ENCODE measurements at regions not wholly inside any gene's neighbourhood (a gene's known extent, or its start where the extent isn't known, plus 50 kb on each side); places are given as distances from the start of the nearest gene placed in this dataset.

DNA sequence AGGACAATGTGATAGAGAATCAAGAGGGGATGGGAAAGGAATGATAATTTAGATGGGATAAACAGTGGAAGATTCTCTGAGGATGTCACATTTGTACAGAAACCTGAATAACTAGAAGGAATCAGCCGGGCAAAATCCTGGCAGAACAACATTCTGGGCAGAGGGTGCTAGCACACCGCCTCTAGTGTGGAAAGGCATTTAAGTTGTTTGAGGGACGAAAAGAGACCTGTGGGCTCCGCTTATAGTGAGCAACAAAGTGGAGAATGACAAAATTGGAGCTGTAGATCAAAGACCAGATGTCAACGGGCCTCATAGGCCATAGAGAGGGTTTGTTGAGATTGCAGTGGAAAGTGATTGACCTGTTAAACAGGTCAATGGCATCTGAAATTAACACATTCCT lies 596.0 kb upstream of the SLIT2 start:
- no peak overlapping the region for H3K4me3 Mint-ChIP-seq
- H3K27me3 ChIP-seq (ENCODE audit: insufficient read depth, low read length) = no peaks in the 10 kb centered on the region
- H3K9me3 Mint-ChIP-seq = peaks cover 0 to 21% (median 7%) of the 10 kb centered on the region in 8 donors
- no peak for DNase-seq
- POLR2A ChIA-PET (ENCODE audit: partially characterized antibody) = no interaction called here
- no peaks in the 10 kb centered on the region for H3K27me3 Mint-ChIP-seq
- no peaks in the 10 kb centered on the region for H3K36me3 Mint-ChIP-seq
- no peak overlapping the region for H3K27ac Mint-ChIP-seq
- H3K36me3 ChIP-seq (ENCODE audit: insufficient read depth, low read length) = no peaks in the 10 kb centered on the region
- H3K4me1 ChIP-seq (ENCODE audit: insufficient read depth, low read length) = no peaks in the 10 kb centered on the region
- H3K9me3 ChIP-seq (ENCODE audit: control insufficient read depth in 1 of 2, low read length in 2 of 2) = no peaks in the 10 kb centered on the region
- no peak overlapping the region for H3K4me3 ChIP-seq (ENCODE audit: low read length in 2 of 2)
- no peaks in the 10 kb centered on the region for H3K4me1 Mint-ChIP-seq
- intact Hi-C loops (cut with micrococcal nuclease) = no loop called here
- no peak overlapping the region for H3K27ac ChIP-seq (ENCODE audit: low read depth, low read length)
- CTCF ChIA-PET (ENCODE audit: partially characterized antibody) = no interaction called here

DNA sequence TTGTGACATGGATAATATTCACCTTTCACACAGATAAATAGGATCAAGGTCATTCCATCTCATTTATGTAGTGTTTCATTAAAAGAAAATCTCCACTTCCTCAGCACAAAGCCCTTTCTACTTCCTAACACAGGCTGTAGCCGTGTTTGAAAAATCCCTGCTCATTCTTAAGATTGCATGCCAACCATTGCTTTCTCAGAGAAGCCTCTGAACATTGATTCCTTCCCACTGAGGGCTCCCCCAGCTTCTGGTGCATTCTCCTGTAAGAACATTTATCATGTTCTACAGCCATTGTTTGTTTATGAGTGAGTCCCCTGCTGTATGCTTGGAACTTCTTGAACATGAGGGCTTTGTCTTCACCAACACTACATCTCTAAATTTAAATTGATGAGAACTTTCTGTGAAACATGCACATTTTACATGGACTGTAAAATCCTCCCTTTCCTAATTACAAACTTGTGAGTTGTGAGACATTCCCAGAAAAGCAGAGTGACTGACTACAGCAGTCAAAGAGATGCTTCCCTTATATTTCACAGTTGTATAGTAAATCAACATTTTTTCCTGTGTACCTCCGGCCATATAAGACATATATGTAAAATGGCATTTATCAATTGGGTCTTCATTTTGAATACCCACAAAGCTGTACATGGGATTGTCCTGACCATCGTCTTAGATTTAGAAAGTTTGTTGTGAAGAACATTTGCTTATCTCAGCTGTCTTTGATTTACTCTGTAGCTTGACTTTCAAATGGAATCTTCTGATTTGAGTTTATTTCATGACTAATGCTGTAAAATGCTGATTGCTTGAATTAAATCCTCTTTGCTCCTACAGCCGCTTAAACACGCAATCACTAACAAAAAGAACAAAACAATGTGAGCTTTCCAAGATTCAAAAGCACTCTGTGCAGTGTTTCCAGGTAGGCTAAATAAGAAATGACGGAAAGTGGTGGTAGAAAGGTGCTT lies 600.5 kb upstream of the SLIT2 start:
- Histone ChIP-seq H3K36me3 (ENCODE audit: insufficient read depth, low read length) (no peaks in the 10 kb centered on the region), H3K27ac (ENCODE audit: low read depth, low read length) (no peak overlapping the region), H3K27me3 (ENCODE audit: insufficient read depth, low read length) (no peaks in the 10 kb centered on the region), H3K4me3 (ENCODE audit: low read length in 2 of 2) (no peak overlapping the region), H3K9me3 (ENCODE audit: control insufficient read depth in 1 of 2, low read length in 2 of 2) (no peaks in the 10 kb centered on the region), H3K4me1 (ENCODE audit: insufficient read depth, low read length) (no peaks in the 10 kb centered on the region)
- H3K4me3 Mint-ChIP-seq = no peak overlapping the region
- CTCF ChIA-PET (ENCODE audit: partially characterized antibody) = no interaction called here
- POLR2A ChIA-PET (ENCODE audit: partially characterized antibody) = no interaction called here
- intact Hi-C loops (cut with micrococcal nuclease) = no loop called here
- no peak for DNase-seq
- no peaks in the 10 kb centered on the region for H3K4me1 Mint-ChIP-seq
- no peak overlapping the region for H3K27ac Mint-ChIP-seq
- H3K27me3 Mint-ChIP-seq = no peaks in the 10 kb centered on the region
- peaks cover 2 to 15% (median 7%) of the 10 kb centered on the region in 8 donors for H3K9me3 Mint-ChIP-seq
- H3K36me3 Mint-ChIP-seq = no peaks in the 10 kb centered on the region

DNA sequence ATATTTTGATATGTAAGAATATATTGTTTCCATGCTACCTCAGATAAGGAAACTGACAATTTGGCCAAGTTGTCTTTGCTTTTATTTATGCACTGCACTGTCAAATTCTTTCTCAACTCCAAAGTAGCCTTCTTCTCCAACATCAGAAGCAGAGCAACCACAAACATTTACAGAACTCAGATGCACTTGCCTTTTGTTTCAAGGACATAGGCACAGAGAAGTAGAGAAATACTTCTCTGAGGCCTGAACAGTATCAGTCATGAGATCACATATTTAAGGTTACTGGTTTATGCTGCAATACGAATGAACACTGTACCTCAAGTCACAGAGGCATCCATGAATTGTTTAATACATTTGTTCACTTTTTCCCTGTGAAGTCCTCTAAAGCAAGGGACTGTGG lies 606.1 kb upstream of the SLIT2 start:
- H3K27me3 ChIP-seq (ENCODE audit: insufficient read depth, low read length) = no peaks in the 10 kb centered on the region
- ChIA-PET POLR2A (ENCODE audit: partially characterized antibody) (no interaction called here), CTCF (ENCODE audit: partially characterized antibody) (no interaction called here)
- Mint-ChIP-seq H3K4me1 (no peaks in the 10 kb centered on the region), H3K27me3 (no peaks in the 10 kb centered on the region), H3K27ac (no peak overlapping the region), H3K4me3 (no peak overlapping the region), H3K36me3 (no peaks in the 10 kb centered on the region), H3K9me3 (peaks cover 2 to 26% (median 16%) of the 10 kb centered on the region in 8 donors)
- no peak overlapping the region for H3K27ac ChIP-seq (ENCODE audit: low read depth, low read length)
- intact Hi-C loops (cut with micrococcal nuclease) = no loop called here
- no peak overlapping the region for H3K4me3 ChIP-seq (ENCODE audit: low read length in 2 of 2)
- no peaks in the 10 kb centered on the region for H3K4me1 ChIP-seq (ENCODE audit: insufficient read depth, low read length)
- DNase-seq = no peak
- no peaks in the 10 kb centered on the region for H3K9me3 ChIP-seq (ENCODE audit: control insufficient read depth in 1 of 2, low read length in 2 of 2)
- H3K36me3 ChIP-seq (ENCODE audit: insufficient read depth, low read length) = no peaks in the 10 kb centered on the region

DNA sequence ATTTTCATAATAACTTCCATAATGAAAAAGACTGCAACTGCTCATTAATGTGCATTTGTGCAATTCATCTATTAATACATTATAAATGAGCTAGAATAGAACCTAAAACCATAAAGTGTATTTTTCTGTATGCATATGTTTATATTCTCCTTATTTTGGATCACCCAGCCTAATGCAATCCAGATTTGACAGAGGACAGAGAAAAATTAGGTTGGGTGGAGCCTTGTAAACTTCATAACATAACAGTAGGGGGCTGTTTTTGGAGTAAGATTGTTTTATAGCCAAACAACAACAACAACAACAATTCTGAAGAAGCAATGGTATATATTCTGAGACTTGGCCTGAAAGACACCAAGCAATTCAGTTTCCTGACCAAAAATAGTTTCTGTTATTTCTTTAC lies 615.3 kb upstream of the SLIT2 start:
- intact Hi-C loops (cut with micrococcal nuclease) = no loop called here
- CTCF ChIA-PET (ENCODE audit: partially characterized antibody) = no interaction called here
- Histone ChIP-seq H3K27me3 (ENCODE audit: insufficient read depth, low read length) (no peaks in the 10 kb centered on the region), H3K9me3 (ENCODE audit: control insufficient read depth in 1 of 2, low read length in 2 of 2) (no peaks in the 10 kb centered on the region), H3K27ac (ENCODE audit: low read depth, low read length) (no peak overlapping the region), H3K4me3 (ENCODE audit: low read length in 2 of 2) (no peak overlapping the region), H3K4me1 (ENCODE audit: insufficient read depth, low read length) (no peaks in the 10 kb centered on the region), H3K36me3 (ENCODE audit: insufficient read depth, low read length) (no peaks in the 10 kb centered on the region)
- no peaks in the 10 kb centered on the region for H3K4me1 Mint-ChIP-seq
- POLR2A ChIA-PET (ENCODE audit: partially characterized antibody) = no interaction called here
- no peak overlapping the region for H3K27ac Mint-ChIP-seq
- peaks cover 0 to 15% (median 6%) of the 10 kb centered on the region in 8 donors for H3K9me3 Mint-ChIP-seq
- no peak overlapping the region for H3K4me3 Mint-ChIP-seq
- DNase-seq = no peak
- H3K27me3 Mint-ChIP-seq = no peaks in the 10 kb centered on the region
- no peaks in the 10 kb centered on the region for H3K36me3 Mint-ChIP-seq

DNA sequence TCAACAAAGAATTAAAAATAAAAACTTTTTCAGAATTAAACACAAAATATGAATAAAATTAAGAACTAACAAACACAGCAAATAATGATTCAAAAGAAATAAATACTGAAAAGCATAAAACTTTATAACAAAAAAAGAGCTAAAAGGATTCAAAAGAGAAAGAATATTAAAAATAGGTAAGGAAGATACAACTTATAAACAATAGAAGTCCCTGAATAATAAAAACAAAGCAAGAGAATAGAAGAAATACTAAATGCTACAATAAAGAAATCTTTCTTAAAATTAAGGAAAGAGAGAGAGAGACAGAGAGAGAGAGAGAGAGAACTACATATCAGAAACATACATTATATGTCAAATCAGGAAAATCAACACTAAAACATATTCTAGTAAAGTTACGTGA lies 619.9 kb upstream of the SLIT2 start:
- no peak for DNase-seq
- no peak overlapping the region for H3K27ac Mint-ChIP-seq

GRCh38 chr4:19623866-19624265 lies 627.8 kb upstream of the SLIT2 start:
- H3K9me3 Mint-ChIP-seq = peaks cover 4 to 28% (median 6%) of the 10 kb centered on the region in 8 donors
- no peak overlapping the region for H3K4me3 Mint-ChIP-seq
- no peaks in the 10 kb centered on the region for H3K4me1 Mint-ChIP-seq
- CTCF ChIA-PET (ENCODE audit: partially characterized antibody) = no interaction called here
- H3K4me1 ChIP-seq (ENCODE audit: insufficient read depth, low read length) = no peaks in the 10 kb centered on the region
- POLR2A ChIA-PET (ENCODE audit: partially characterized antibody) = no interaction called here
- H3K27ac ChIP-seq (ENCODE audit: low read depth, low read length) = no peak overlapping the region
- no peaks in the 10 kb centered on the region for H3K27me3 ChIP-seq (ENCODE audit: insufficient read depth, low read length)
- DNase-seq = no peak
- intact Hi-C loops (cut with micrococcal nuclease) = no loop called here
- no peaks in the 10 kb centered on the region for H3K36me3 Mint-ChIP-seq
- H3K9me3 ChIP-seq (ENCODE audit: control insufficient read depth in 1 of 2, low read length in 2 of 2) = no peaks in the 10 kb centered on the region
- no peaks in the 10 kb centered on the region for H3K27me3 Mint-ChIP-seq
- H3K4me3 ChIP-seq (ENCODE audit: low read length in 2 of 2) = no peak overlapping the region
- H3K27ac Mint-ChIP-seq = no peak overlapping the region
- H3K36me3 ChIP-seq (ENCODE audit: insufficient read depth, low read length) = no peaks in the 10 kb centered on the region

More for the DNA sequence above, 619.9 kb upstream of the SLIT2 start:
- Histone ChIP-seq H3K36me3 (ENCODE audit: insufficient read depth, low read length) (no peaks in the 10 kb centered on the region), H3K4me1 (ENCODE audit: insufficient read depth, low read length) (no peaks in the 10 kb centered on the region), H3K9me3 (ENCODE audit: control insufficient read depth in 1 of 2, low read length in 2 of 2) (no peaks in the 10 kb centered on the region), H3K4me3 (ENCODE audit: low read length in 2 of 2) (no peak overlapping the region), H3K27ac (ENCODE audit: low read depth, low read length) (no peak overlapping the region), H3K27me3 (ENCODE audit: insufficient read depth, low read length) (no peaks in the 10 kb centered on the region)
- intact Hi-C loops (cut with micrococcal nuclease) = no loop called here
- Mint-ChIP-seq H3K4me3 (no peak overlapping the region), H3K36me3 (no peaks in the 10 kb centered on the region), H3K9me3 (peaks cover 0 to 18% (median 4%) of the 10 kb centered on the region in 8 donors), H3K4me1 (no peaks in the 10 kb centered on the region), H3K27me3 (no peaks in the 10 kb centered on the region)
- CTCF ChIA-PET (ENCODE audit: partially characterized antibody) = no interaction called here
- POLR2A ChIA-PET (ENCODE audit: partially characterized antibody) = no interaction called here

- Histone ChIP-seq H3K4me1 (ENCODE audit: insufficient read depth, low read length) (no peaks in the 10 kb centered on the region), H3K4me3 (ENCODE audit: low read length in 2 of 2) (no peak overlapping the region), H3K27ac (ENCODE audit: low read depth, low read length) (no peak overlapping the region), H3K27me3 (ENCODE audit: insufficient read depth, low read length) (no peaks in the 10 kb centered on the region), H3K9me3 (ENCODE audit: control insufficient read depth in 1 of 2, low read length in 2 of 2) (no peaks in the 10 kb centered on the region), H3K36me3 (ENCODE audit: insufficient read depth, low read length) (no peaks in the 10 kb centered on the region)
- no peak for DNase-seq
- CTCF ChIA-PET (ENCODE audit: partially characterized antibody) = no interaction called here
- peaks cover 3 to 28% (median 12%) of the 10 kb centered on the region in 8 donors for H3K9me3 Mint-ChIP-seq
- intact Hi-C loops (cut with micrococcal nuclease) = no loop called here
- H3K27ac Mint-ChIP-seq = no peak overlapping the region
- POLR2A ChIA-PET (ENCODE audit: partially characterized antibody) = interaction anchor here (0.6 kb wide), 1 partner anchor 31 kb away, joined by 3 read pairs; no protein-coding TSS in a partner anchor
- no peak overlapping the region for H3K4me3 Mint-ChIP-seq
- H3K4me1 Mint-ChIP-seq = no peaks in the 10 kb centered on the region
- no peaks in the 10 kb centered on the region for H3K36me3 Mint-ChIP-seq
- H3K27me3 Mint-ChIP-seq = no peaks in the 10 kb centered on the region
Observed at GRCh38 chr4:19615086-19615689, 636.5 kb upstream of the SLIT2 start.

Data from CD4-positive, alpha-beta memory T cell (primary cell).